HL-60 (cell line): ENCODE measurements at regions not wholly inside any gene's neighbourhood (a gene's known extent, or its start where the extent isn't known, plus 50 kb on each side); places are given as distances from the start of the nearest gene placed in this dataset.

ENCODE experiments used
- CTCF ChIP-seq: IDR thresholded peaks from one replicate; pipeline ENCODE4 v1.5.1; 2011; ENCODE audit warnings: low read length, control low read depth, inconsistent platforms; ENCODE audit not compliant: insufficient read depth
- POLR2AphosphoS5 ChIP-seq: IDR thresholded peaks from 2 replicates; pipeline ENCODE4 v1.6.1; 2012; ENCODE audit warnings: low read depth
- REST ChIP-seq: IDR thresholded peaks from 2 replicates; pipeline ENCODE4 v1.6.1; 2012; ENCODE audit warnings: low read depth; ENCODE audit not compliant: insufficient replicate concordance
- SPI1 ChIP-seq: IDR thresholded peaks from 2 replicates; pipeline ENCODE4 v1.6.1; 2012; ENCODE audit warnings: low read depth, mild to moderate bottlenecking, borderline replicate concordance

GRCh38 chr2:192424243-192424642 lies 229.5 kb upstream of the TMEFF2 start:
- TF ChIP-seq CTCF = no peak
- no peak for TF ChIP-seq SPI1
- TF ChIP-seq REST = no peak
- no peak for TF ChIP-seq POLR2AphosphoS5
